T-helper 1 cell treated with Interleukin-12 subunit alpha and Interleukin-12 subunit beta and Interleukin-4 antibody, amounts not matched to agents 30 ng/mL and 1 ng/mL, for 36 hours (primary cell): ENCODE measurements at regions not wholly inside any gene's neighbourhood (a gene's known extent, or its start where the extent isn't known, plus 50 kb on each side); places are given as distances from the start of the nearest gene placed in this dataset.

ENCODE experiments used
- intact Hi-C: fragments of 100-400 bp; cut with micrococcal nuclease; formaldehyde crosslinking; loops from one replicate; pipeline ENCODE4 v1.15.1; 2024

DNA sequence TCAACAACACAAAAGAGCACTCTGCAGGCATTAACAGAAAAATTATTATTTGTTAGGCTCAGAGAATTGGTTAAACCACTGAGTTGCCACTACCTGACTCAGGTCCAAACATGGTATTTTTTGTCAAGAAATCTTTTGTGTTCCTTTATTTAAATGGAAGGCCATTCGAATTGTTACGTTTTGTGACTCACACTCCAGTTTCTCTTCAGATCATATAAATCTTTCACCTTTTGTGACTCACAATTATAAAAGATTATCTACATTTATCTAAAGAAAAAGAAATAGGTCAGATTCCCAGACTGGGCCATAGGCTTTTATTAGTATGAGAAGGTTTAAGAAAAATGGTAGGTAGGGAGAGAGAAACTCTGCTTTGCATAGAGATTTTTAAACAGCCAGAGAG is 669.8 kb downstream of the GALC start:
- intact Hi-C loops: no loop called here

- intact Hi-C loops: no loop called here
Measured at GRCh38 chr14:87321548-87321947, 671.4 kb downstream of the GALC start.

DNA sequence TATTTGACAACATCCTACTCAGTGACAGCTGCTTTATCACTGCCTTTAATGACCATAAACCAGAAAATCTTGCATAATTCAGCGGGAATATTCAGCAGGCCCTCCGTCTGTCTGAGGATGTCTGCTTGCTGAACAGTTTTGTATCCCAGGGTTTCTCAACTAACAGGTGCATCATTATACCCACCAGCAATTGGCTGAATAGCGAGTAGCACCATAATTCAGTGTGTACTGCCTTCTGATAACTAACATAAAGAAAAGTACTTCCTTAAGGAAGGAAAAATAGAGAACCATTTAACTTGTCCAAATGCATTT is 680.1 kb downstream of the GALC start:
- intact Hi-C loops: no loop called here

- intact Hi-C loops: no loop called here
Measured at GRCh38 chr14:87312169-87312893, 680.7 kb downstream of the GALC start.

DNA sequence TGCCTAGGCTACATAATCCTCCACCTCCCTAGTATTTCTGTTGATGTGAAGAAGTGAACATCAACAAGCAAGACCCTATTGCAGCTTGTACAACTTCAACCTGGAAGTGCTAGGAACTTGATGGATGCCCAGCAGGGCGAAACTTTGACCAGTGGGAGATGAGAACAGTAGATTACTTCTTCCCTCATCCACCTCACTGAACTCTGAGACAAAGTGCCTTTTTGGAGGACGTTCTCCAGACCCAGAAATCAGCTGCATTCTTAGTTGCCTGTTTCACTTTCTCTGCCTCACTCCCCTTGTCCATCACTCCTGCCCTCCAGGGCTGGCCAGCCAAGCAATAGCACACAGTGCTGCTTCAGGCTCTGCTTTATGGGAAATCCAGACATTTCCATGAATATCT is 683.4 kb downstream of the GALC start:
- intact Hi-C loops: no loop called here

GRCh38 chr14:87306409-87307168 is 686.4 kb downstream of the GALC start:
- intact Hi-C loops: no loop called here

GRCh38 chr14:87305345-87305744 is 687.6 kb downstream of the GALC start:
- intact Hi-C loops: no loop called here

GRCh38 chr14:87304404-87304803 is 688.6 kb downstream of the GALC start:
- intact Hi-C loops: no loop called here

GRCh38 chr14:87286826-87287225 is 706.2 kb downstream of the GALC start:
- intact Hi-C loops: no loop called here

- intact Hi-C loops: no loop called here
Measured at GRCh38 chr14:87286191-87286590, 706.8 kb downstream of the GALC start.

- intact Hi-C loops: no loop called here
Measured at GRCh38 chr14:87285506-87285905, 707.5 kb downstream of the GALC start.

DNA sequence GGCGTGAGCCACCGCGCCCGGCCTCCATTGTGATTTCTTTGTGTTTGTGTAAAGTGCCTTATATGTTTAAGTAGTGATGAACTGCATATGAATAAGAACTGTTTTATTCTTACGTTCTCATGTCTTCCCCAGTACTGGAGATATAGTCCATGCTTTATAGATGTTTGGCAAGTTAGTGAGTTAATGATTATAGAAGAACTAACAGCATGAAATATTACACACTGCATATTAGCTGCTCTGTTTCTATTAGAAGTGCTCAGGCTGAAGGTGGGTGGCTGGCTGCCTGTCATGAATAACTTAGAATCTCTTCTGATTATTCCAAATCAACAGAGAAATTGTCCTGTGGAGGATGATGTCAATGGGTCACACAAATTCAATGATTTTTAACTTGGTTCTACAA is 709.4 kb downstream of the GALC start:
- intact Hi-C loops: no loop called here

- intact Hi-C loops: no loop called here
Measured at GRCh38 chr14:87282266-87282665, 710.7 kb downstream of the GALC start.

- intact Hi-C loops: no loop called here
Measured at GRCh38 chr14:87278415-87278814, 714.6 kb downstream of the GALC start.

- intact Hi-C loops: no loop called here
Measured at GRCh38 chr14:87271331-87271730, 721.7 kb downstream of the GALC start.

DNA sequence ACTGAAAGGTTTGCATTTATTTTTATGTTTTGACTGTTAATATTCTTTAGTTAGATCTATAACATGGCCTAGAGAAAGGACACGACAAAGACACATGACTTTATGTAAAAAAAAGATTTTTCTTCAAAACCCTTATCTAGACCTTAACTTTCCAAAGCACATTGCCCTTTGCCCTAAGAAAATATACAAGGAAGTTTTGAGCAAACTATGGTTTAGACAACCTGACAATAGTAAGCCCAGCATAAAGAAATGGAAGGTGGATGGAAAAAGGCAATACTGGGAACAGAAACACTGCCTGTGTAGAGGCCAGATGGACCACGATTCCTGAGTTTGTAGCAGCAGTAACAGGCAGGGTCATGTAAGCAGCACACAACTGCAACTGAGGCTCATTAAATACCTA is 724.0 kb downstream of the GALC start:
- intact Hi-C loops: no loop called here

DNA sequence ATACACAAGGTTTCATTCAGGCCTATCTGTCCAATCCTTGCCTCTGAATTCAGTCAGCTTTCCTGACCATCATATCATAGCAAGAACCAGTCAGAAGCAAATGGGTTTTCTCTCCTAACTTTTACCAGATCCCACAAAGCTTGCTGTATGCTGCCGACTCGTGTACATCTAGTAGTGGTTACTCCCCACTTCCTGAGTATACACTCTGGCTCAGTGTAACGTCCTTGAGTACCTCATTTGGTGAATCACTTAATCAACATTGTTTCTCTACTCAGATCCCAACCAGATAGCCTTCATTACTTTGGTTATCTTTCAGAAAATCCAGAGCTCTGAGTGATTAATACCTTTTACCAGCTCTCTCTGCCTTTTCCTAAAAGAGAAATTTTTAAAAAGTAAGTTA is 728.2 kb downstream of the GALC start:
- intact Hi-C loops: no loop called here

GRCh38 chr14:87264272-87264785 is 728.7 kb downstream of the GALC start:
- intact Hi-C loops: no loop called here

DNA sequence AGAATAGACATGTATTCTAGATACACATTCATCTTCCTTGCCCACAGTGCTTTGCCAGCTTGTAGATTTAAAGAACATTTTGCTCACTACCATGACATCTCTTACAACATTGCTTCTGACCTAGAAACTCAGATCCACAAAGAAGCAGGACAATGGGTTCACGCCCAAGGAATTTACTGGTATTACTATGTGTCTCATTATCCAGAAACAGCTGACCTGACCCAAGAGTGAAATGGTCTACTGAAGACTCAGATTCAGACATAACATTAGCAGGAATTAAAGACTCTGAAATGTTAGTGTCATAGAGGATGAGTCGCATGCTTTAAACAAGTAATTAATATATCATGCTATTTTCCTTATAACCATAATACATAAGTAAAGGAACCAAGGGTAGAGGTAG is 731.4 kb downstream of the GALC start:
- intact Hi-C loops: no loop called here

DNA sequence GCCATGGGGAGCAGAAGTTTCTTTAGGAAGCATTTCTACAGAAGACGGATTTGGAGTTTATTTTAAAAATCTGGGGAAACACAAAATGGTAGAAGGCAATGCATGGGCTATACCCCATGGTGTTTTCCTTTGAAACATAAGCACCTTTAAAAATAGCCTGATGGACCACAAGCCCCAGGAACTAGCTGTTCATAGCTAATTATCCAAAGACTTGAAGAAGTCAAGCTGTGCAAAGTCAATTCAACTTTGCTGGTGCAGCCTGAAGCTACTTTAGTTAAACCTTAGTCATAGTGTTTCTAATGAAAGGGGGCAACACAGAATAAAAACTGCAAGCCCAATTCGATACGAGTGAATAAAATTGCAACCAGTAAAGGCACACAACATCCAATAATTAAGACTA is 732.5 kb downstream of the GALC start:
- intact Hi-C loops: no loop called here

- intact Hi-C loops: no loop called here
Measured at GRCh38 chr14:87257421-87257820, 735.6 kb downstream of the GALC start.

GRCh38 chr14:87255058-87255457 is 737.9 kb downstream of the GALC start:
- intact Hi-C loops: no loop called here

DNA sequence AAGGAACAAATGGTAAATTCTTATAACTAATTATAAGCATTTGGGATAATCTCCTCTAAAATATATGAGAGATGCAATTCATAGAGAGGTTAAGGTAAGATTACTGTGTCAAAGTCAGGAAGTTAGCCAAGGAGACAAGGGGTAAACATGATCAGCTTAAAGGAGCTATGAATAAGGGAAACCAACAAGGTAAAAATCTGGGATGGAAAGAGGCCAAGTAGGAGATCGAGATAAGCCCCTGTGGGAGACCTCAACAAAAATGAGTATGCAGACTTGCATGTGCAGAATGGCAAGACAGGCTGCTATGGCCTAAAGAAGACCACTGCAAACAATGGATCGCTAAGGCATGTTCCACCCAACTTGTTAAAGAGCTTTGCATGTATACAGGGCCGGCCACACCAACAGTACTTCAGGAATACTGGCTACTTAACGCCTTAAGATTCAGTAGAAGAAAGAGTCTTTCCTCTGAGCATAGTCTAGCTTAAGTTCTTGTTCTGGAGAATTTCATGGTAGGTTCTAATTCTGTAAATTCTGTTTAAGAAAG is 738.6 kb downstream of the GALC start:
- intact Hi-C loops: no loop called here
